Skin of body (tissue), 1 donor: ENCODE measurements at regions not wholly inside any gene's neighbourhood (a gene's known extent, or its start where the extent isn't known, plus 50 kb on each side); places are given as distances from the start of the nearest gene placed in this dataset.
"Not testable (repeated sequence)": the region's sequence is repeated elsewhere in the genome, so short reads cannot be mapped to it uniquely, and the experiment has no call there.

Experiments
- DNase-seq: peaks from one replicate; lab custom pipeline; 2025; lab: John Stamatoyannopoulos, UW

GRCh38 chr5:92889140-92889539, 691.9 kb downstream of the NR2F1-AS1 start:
- no peak for DNase-seq

- no peak for DNase-seq
Measured at GRCh38 chr5:92887254-92887653, 693.8 kb downstream of the NR2F1-AS1 start.

- no peak for DNase-seq
Measured at GRCh38 chr5:92886751-92887150, 694.3 kb downstream of the NR2F1-AS1 start.

- DNase-seq, result no peak
Measured at GRCh38 chr5:92885950-92886349, 695.1 kb downstream of the NR2F1-AS1 start.

GRCh38 chr5:92884469-92884868, 696.5 kb downstream of the NR2F1-AS1 start:
- no peak for DNase-seq

- DNase-seq, result peak; percentile 56
Measured at GRCh38 chr5:92879806-92880543, 701.0 kb downstream of the NR2F1-AS1 start.

GRCh38 chr5:92874790-92875189, 706.2 kb downstream of the NR2F1-AS1 start:
- DNase-seq, result no peak

GRCh38 chr5:92868442-92868841, 712.6 kb downstream of the NR2F1-AS1 start:
- DNase-seq, result no peak

- no peak for DNase-seq
Measured at GRCh38 chr5:92864591-92864990, 716.4 kb downstream of the NR2F1-AS1 start.

- no peak for DNase-seq
Measured at GRCh38 chr5:92863666-92864065, 717.4 kb downstream of the NR2F1-AS1 start.

- DNase-seq, result no peak
Measured at GRCh38 chr5:92861531-92862285, 719.3 kb downstream of the NR2F1-AS1 start.

GRCh38 chr5:92860061-92860460, 721.0 kb downstream of the NR2F1-AS1 start:
- no peak for DNase-seq

- DNase-seq, result no peak
Measured at GRCh38 chr5:92852219-92852618, 728.8 kb downstream of the NR2F1-AS1 start.

- DNase-seq, result no peak
Measured at GRCh38 chr5:92850886-92851285, 730.1 kb downstream of the NR2F1-AS1 start.

GRCh38 chr5:92849756-92850155, 731.3 kb downstream of the NR2F1-AS1 start:
- no peak for DNase-seq

GRCh38 chr5:92841604-92842155, 739.3 kb downstream of the NR2F1-AS1 start:
- no peak for DNase-seq

- DNase-seq, result no peak
Measured at GRCh38 chr5:92838253-92838652, 742.8 kb downstream of the NR2F1-AS1 start.

- no peak for DNase-seq
Measured at GRCh38 chr5:92836855-92837755, 743.9 kb downstream of the NR2F1-AS1 start.

- no peak for DNase-seq
Measured at GRCh38 chr5:92835712-92836111, 745.3 kb downstream of the NR2F1-AS1 start.

- not testable (repeated sequence) for DNase-seq
Measured at GRCh38 chr5:92823551-92823950, 757.5 kb downstream of the NR2F1-AS1 start.

GRCh38 chr5:92822183-92822582, 758.8 kb downstream of the NR2F1-AS1 start:
- no peak for DNase-seq
